Neural progenitor cell (in vitro differentiated cells): ENCODE measurements at regions not wholly inside any gene's neighbourhood (a gene's known extent, or its start where the extent isn't known, plus 50 kb on each side); places are given as distances from the start of the nearest gene placed in this dataset.

Experiments
- DNase-seq: peaks from one replicate; pipeline ENCODE4 v3.0.0-alpha.2; 2016; ENCODE audit warnings: low spot score
- H2AFZ ChIP-seq: fragments of 200-600 bp; sonication (generic); replicated peaks from 2 replicates; pipeline ENCODE4 v1.6.1; 2016; ENCODE audit warnings: antibody characterized with exemption
- H3F3A ChIP-seq: fragments of 200-600 bp; sonication (generic); 2 replicates; pipeline ENCODE4 v1.6.1; 2016; ENCODE audit warnings: antibody characterized with exemption, low read depth
- H3K27ac ChIP-seq: fragments of 200-600 bp; sonication (generic); 2 replicates; pipeline ENCODE4 v1.5.1; 2016; ENCODE audit warnings: mild to moderate bottlenecking
- H3K27me3 ChIP-seq: fragments of 200-600 bp; sonication (generic); 2 replicates; pipeline ENCODE4 v1.6.1; 2016; ENCODE audit warnings: mild to moderate bottlenecking, moderate library complexity
- H3K36me3 ChIP-seq: fragments of 200-600 bp; sonication (generic); 2 replicates; pipeline ENCODE4 v1.5.1; 2016
- H3K4me1 ChIP-seq: fragments of 200-600 bp; sonication (generic); 2 replicates; pipeline ENCODE4 v1.6.1; 2016; ENCODE audit warnings: mixed run types
- H3K4me2 ChIP-seq: fragments of 200-600 bp; sonication (generic); 2 replicates; pipeline ENCODE4 v1.6.1; 2016
- H3K4me3 ChIP-seq: fragments of 200-600 bp; sonication (generic); 2 replicates; pipeline ENCODE4 v1.5.1; 2016
- H3K79me2 ChIP-seq: fragments of 200-600 bp; sonication (generic); 2 replicates; pipeline ENCODE4 v1.6.1; 2016; ENCODE audit warnings: low read depth
- H3K9ac ChIP-seq: fragments of 200-600 bp; sonication (generic); 2 replicates; pipeline ENCODE4 v1.6.1; 2016
- H3K9me3 ChIP-seq: fragments of 200-600 bp; sonication (generic); 2 replicates; pipeline ENCODE4 v1.5.1; 2016; ENCODE audit warnings: low read depth
- H4K20me1 ChIP-seq: fragments of 200-600 bp; sonication (generic); 2 replicates; pipeline ENCODE4 v1.6.1; 2016; ENCODE audit warnings: low read depth
- H3K27ac Mint-ChIP-seq: 3 replicates; pipeline ENCODE4 v1.8.0; 2021; ENCODE audit warnings: mixed read lengths
- H3K27me3 Mint-ChIP-seq: 2 replicates; pipeline ENCODE4 v1.8.0; 2022; ENCODE audit warnings: low read depth, mild to moderate bottlenecking, inconsistent platforms, moderate library complexity, mixed read lengths; ENCODE audit not compliant: insufficient read depth
- H3K36me3 Mint-ChIP-seq: 3 replicates; pipeline ENCODE4 v1.8.0; 2021; ENCODE audit warnings: mixed read lengths
- H3K4me1 Mint-ChIP-seq: 3 replicates; pipeline ENCODE4 v1.8.0; 2021; ENCODE audit warnings: mixed read lengths
- H3K4me3 Mint-ChIP-seq: 3 replicates; pipeline ENCODE4 v1.8.0; 2021; ENCODE audit warnings: mild to moderate bottlenecking, moderate library complexity, mixed read lengths
- H3K9me3 Mint-ChIP-seq: 3 replicates; pipeline ENCODE4 v1.8.0; 2020; ENCODE audit warnings: mixed read lengths
- CTCF ChIP-seq: fragments of 200-600 bp; sonication (generic); IDR thresholded peaks from 2 replicates; pipeline ENCODE4 v1.5.1; 2017; ENCODE audit warnings: antibody characterized with exemption, mild to moderate bottlenecking
- EZH2 ChIP-seq: fragments of 200-600 bp; sonication (generic); IDR thresholded peaks from 2 replicates; pipeline ENCODE4 v1.6.1; 2017; ENCODE audit warnings: antibody characterized with exemption, mild to moderate bottlenecking, moderate library complexity
- EZH2phosphoT487 ChIP-seq: fragments of 200-600 bp; sonication (generic); IDR thresholded peaks from 2 replicates; pipeline ENCODE4 v1.6.1; 2017; ENCODE audit warnings: antibody characterized with exemption

GRCh38 chr2:53111004-53111403 is 656.6 kb upstream of the CHAC2 start:
- peak overlapping the region; percentile 65 for H2AFZ ChIP-seq
- H3K4me1 ChIP-seq = peaks cover 12% of the 10 kb centered on the region
- Mint-ChIP-seq H3K4me1 (no peaks in the 10 kb centered on the region), H3K27ac (no peak overlapping the region), H3K36me3 (no peaks in the 10 kb centered on the region), H3K9me3 (no peaks in the 10 kb centered on the region), H3K4me3 (no peak overlapping the region), H3K27me3 (no peaks in the 10 kb centered on the region)
- no peaks in the 10 kb centered on the region for H3F3A ChIP-seq
- no peaks in the 10 kb centered on the region for H3K36me3 ChIP-seq
- H3K4me3 ChIP-seq = no peak overlapping the region
- no peaks in the 10 kb centered on the region for H4K20me1 ChIP-seq
- no peak overlapping the region for H3K9ac ChIP-seq
- no peak overlapping the region for H3K27ac ChIP-seq
- H3K79me2 ChIP-seq = no peaks in the 10 kb centered on the region
- H3K4me2 ChIP-seq = no peak overlapping the region
- H3K27me3 ChIP-seq = no peaks in the 10 kb centered on the region
- peak; percentile 8 for DNase-seq
- TF ChIP-seq CTCF (no peak), EZH2phosphoT487 (no peak), EZH2 (no peak)
- H3K9me3 ChIP-seq = no peaks in the 10 kb centered on the region

- TF ChIP-seq CTCF = no peak
- no peak for TF ChIP-seq EZH2phosphoT487
- H3K4me1 Mint-ChIP-seq = peaks cover 8% of the 10 kb centered on the region
- no peak overlapping the region for H3K27ac Mint-ChIP-seq
These were observed 659.4 kb upstream of the CHAC2 start for GRCh38 chr2:53108246-53108645.

GRCh38 chr2:53104263-53104662 is 663.3 kb upstream of the CHAC2 start:
- Mint-ChIP-seq H3K9me3 (no peaks in the 10 kb centered on the region), H3K4me1 (peaks cover 8% of the 10 kb centered on the region), H3K27me3 (no peaks in the 10 kb centered on the region), H3K4me3 (no peak overlapping the region), H3K36me3 (no peaks in the 10 kb centered on the region), H3K27ac (no peak overlapping the region)
- Histone ChIP-seq H3K36me3 (no peaks in the 10 kb centered on the region), H3K79me2 (no peaks in the 10 kb centered on the region), H2AFZ (peak overlapping the region; percentile 60), H3K4me3 (no peak overlapping the region), H3K4me2 (peak overlapping the region; percentile 4), H3K9ac (no peak overlapping the region), H3K4me1 (peaks cover 8% of the 10 kb centered on the region), H3K27me3 (no peaks in the 10 kb centered on the region), H4K20me1 (no peaks in the 10 kb centered on the region), H3K27ac (no peak overlapping the region), H3F3A (no peaks in the 10 kb centered on the region), H3K9me3 (no peaks in the 10 kb centered on the region)
- TF ChIP-seq EZH2phosphoT487 (no peak), CTCF (no peak), EZH2 (no peak)
- DNase-seq = peak; percentile 21

More at GRCh38 chr2:53108246-53108645, 659.4 kb upstream of the CHAC2 start:
- Histone ChIP-seq H3F3A (no peaks in the 10 kb centered on the region), H3K79me2 (no peaks in the 10 kb centered on the region), H3K27ac (no peak overlapping the region), H3K9me3 (no peaks in the 10 kb centered on the region), H4K20me1 (no peaks in the 10 kb centered on the region), H3K4me1 (peaks cover 20% of the 10 kb centered on the region), H3K27me3 (no peaks in the 10 kb centered on the region), H2AFZ (no peak overlapping the region), H3K4me2 (no peak overlapping the region), H3K9ac (no peak overlapping the region), H3K36me3 (no peaks in the 10 kb centered on the region), H3K4me3 (no peak overlapping the region)
- no peak for DNase-seq
- no peaks in the 10 kb centered on the region for H3K27me3 Mint-ChIP-seq
- no peaks in the 10 kb centered on the region for H3K9me3 Mint-ChIP-seq
- no peak overlapping the region for H3K4me3 Mint-ChIP-seq
- H3K36me3 Mint-ChIP-seq = no peaks in the 10 kb centered on the region
